IMR-90 (cell line): ENCODE measurements at regions not wholly inside any gene's neighbourhood (a gene's known extent, or its start where the extent isn't known, plus 50 kb on each side); places are given as distances from the start of the nearest gene placed in this dataset.

ENCODE experiments used
- ATAC-seq: fragments of 200-7000 bp; cut with Tn5 transposase; 2 replicates; pipeline ENCODE4 v1.9.1; 2020; ENCODE audit warnings: low read depth, mild to moderate bottlenecking, moderate library complexity
- BruUV-seq: library from RNA; stranded (reverse); fragments of 400-500 nt; replicated peaks from 2 replicates; lab custom pipeline; 2021; lab: Mats Ljungman, UMichigan
- CTCF ChIA-PET: fragments of 300-600 bp; formaldehyde crosslinking; extraction: SDS; loops from one replicate; lab custom pipeline; 2021; ENCODE audit warnings: antibody characterized with exemption; lab: Yijun Ruan, JAX
- POLR2A ChIA-PET: fragments of 300-600 bp; sonication (Branson Sonifier 250); formaldehyde crosslinking; loops from one replicate; lab custom pipeline; 2022; ENCODE audit warnings: antibody characterized with exemption; ENCODE audit not compliant: unreplicated experiment; lab: Charles Lee
- DNase-seq: peaks from one replicate; pipeline ENCODE4 v3.0.0; 2013
- H2AFZ ChIP-seq: replicated peaks from 2 replicates; pipeline ENCODE3; 2013; ENCODE audit warnings: low read length, mild to moderate bottlenecking; ENCODE audit not compliant: poor library complexity
- H2AK5ac ChIP-seq: 2 replicates; pipeline ENCODE4 v1.6.1; 2013; ENCODE audit warnings: low read depth, low read length, inconsistent platforms
- H2AK9ac ChIP-seq: replicated peaks from 2 replicates; pipeline ENCODE3; 2013; ENCODE audit warnings: mild to moderate bottlenecking, low read depth, low read length, moderate library complexity; ENCODE audit not compliant: poor library complexity
- H2BK120ac ChIP-seq: 2 replicates; pipeline ENCODE4 v1.6.1; 2013; ENCODE audit warnings: low read depth, low read length, inconsistent platforms
- H2BK15ac ChIP-seq: 3 replicates; pipeline ENCODE4 v1.6.1; 2013; ENCODE audit warnings: low read depth, low read length, inconsistent platforms
- H2BK20ac ChIP-seq: 2 replicates; pipeline ENCODE4 v1.6.1; 2013; ENCODE audit warnings: low read depth, mild to moderate bottlenecking, inconsistent platforms, low read length, moderate library complexity
- H2BK5ac ChIP-seq: 2 replicates; pipeline ENCODE4 v1.6.1; 2013; ENCODE audit warnings: mild to moderate bottlenecking, low read depth, low read length, inconsistent platforms; ENCODE audit not compliant: poor library complexity, severe bottlenecking
- H3K14ac ChIP-seq: replicated peaks from 2 replicates; pipeline ENCODE4 v1.6.1; 2013; ENCODE audit warnings: low read depth, low read length, inconsistent platforms
- H3K18ac ChIP-seq: 2 replicates; pipeline ENCODE4 v1.6.1; 2013; ENCODE audit warnings: low read depth, low read length, control low read depth
- H3K23ac ChIP-seq: 2 replicates; pipeline ENCODE4 v1.6.1; 2013; ENCODE audit warnings: low read depth, low read length, inconsistent platforms
- H3K27ac ChIP-seq: 2 replicates; pipeline ENCODE4 v1.5.1; 2013; ENCODE audit warnings: mild to moderate bottlenecking, control low read depth, low read length; ENCODE audit not compliant: insufficient read depth
- H3K27me3 ChIP-seq: 2 replicates; pipeline ENCODE4 v1.6.1; 2013; ENCODE audit warnings: low read length; ENCODE audit not compliant: control insufficient read depth, insufficient read depth
- H3K36me3 ChIP-seq: 2 replicates; pipeline ENCODE4 v1.6.1; 2013; ENCODE audit warnings: low read length, mixed read lengths; ENCODE audit not compliant: control insufficient read depth, insufficient read depth
- H3K4ac ChIP-seq: 2 replicates; pipeline ENCODE4 v1.6.1; 2013; ENCODE audit warnings: low read depth, low read length, inconsistent platforms
- H3K4me1 ChIP-seq: 2 replicates; pipeline ENCODE4 v1.6.1; 2013; ENCODE audit warnings: low read length, mixed read lengths; ENCODE audit not compliant: control insufficient read depth, insufficient read depth
- H3K4me2 ChIP-seq: 2 replicates; pipeline ENCODE4 v1.6.1; 2013; ENCODE audit warnings: low read depth, mild to moderate bottlenecking, control low read depth, low read length, moderate library complexity
- H3K4me3 ChIP-seq: 2 replicates; pipeline ENCODE4 v1.5.1; 2013; ENCODE audit warnings: low read depth, mild to moderate bottlenecking, control low read depth, low read length, moderate library complexity; ENCODE audit not compliant: insufficient read depth
- H3K56ac ChIP-seq: 2 replicates; pipeline ENCODE4 v1.6.1; 2013; ENCODE audit warnings: low read length, inconsistent platforms; ENCODE audit not compliant: insufficient read depth; ENCODE audit errors: extremely low read depth
- H3K79me1 ChIP-seq, 2 experiments: 2 replicates each; pipeline ENCODE4 v1.6.1; 2013; ENCODE audit warnings: low read length in 2 of 2, inconsistent platforms in 1 of 2, low read depth in 1 of 2
- H3K9ac ChIP-seq: 2 replicates; pipeline ENCODE4 v1.6.1; 2013; ENCODE audit warnings: low read depth, low read length, control low read depth
- H3K9me1 ChIP-seq: 2 replicates; pipeline ENCODE4 v1.6.1; 2013; ENCODE audit warnings: low read length, inconsistent platforms; ENCODE audit not compliant: insufficient read depth
- H3K9me3 ChIP-seq: 2 replicates; pipeline ENCODE4 v1.6.1; 2013; ENCODE audit warnings: low read length; ENCODE audit not compliant: control insufficient read depth, insufficient read depth
- H4K20me1 ChIP-seq: 2 replicates; pipeline ENCODE4 v1.6.1; 2013; ENCODE audit warnings: low read length, inconsistent platforms; ENCODE audit not compliant: insufficient read depth
- H4K5ac ChIP-seq: 2 replicates; pipeline ENCODE4 v1.6.1; 2013; ENCODE audit warnings: mild to moderate bottlenecking, low read depth, low read length, control low read depth
- H4K8ac ChIP-seq, 2 experiments: 2 replicates each; pipeline ENCODE4 v1.6.1; 2013; ENCODE audit warnings: low read depth in 2 of 2, low read length in 2 of 2, control low read depth in 1 of 2, inconsistent platforms in 1 of 2
- H4K91ac ChIP-seq: 2 replicates; pipeline ENCODE4 v1.6.1; 2013; ENCODE audit warnings: low read depth, low read length, inconsistent platforms; ENCODE audit not compliant: insufficient read depth
- MAFK ChIP-seq: IDR thresholded peaks from 2 replicates; pipeline ENCODE4 v1.6.1; 2012; ENCODE audit warnings: low read depth, low read length, improper control_type of control experiment
- RFX5 ChIP-seq: IDR thresholded peaks from 2 replicates; pipeline ENCODE4 v1.8.0; 2012; ENCODE audit warnings: low read depth, mild to moderate bottlenecking, low read length, moderate library complexity
- WGBS, 2 experiments: methylation state at CpG; one replicate each; pipeline versions ENCODE4 v1.1.5 to v1.1.7; 2013; ENCODE audit warnings: missing lambda C conversion rate in 2 of 2; ENCODE audit not compliant: insufficient read length in 1 of 2; ENCODE audit errors: extremely low coverage in 2 of 2; 5-methylcytosine and 5-hydroxymethylcytosine counted together
- dilution Hi-C: fragments of 300-500 bp; cut with HindIII; formaldehyde crosslinking; loops from one replicate; pipeline ENCODE4 v1.14.3; 2018; ENCODE audit warnings: low sequenced_read_pairs; ENCODE audit not compliant: unreplicated experiment
- in situ Hi-C: fragments of 300-500 bp; cut with MboI; formaldehyde crosslinking; loops from 3 replicates; pipeline ENCODE4 v1.14.3; 2019; ENCODE audit warnings: low sequenced_read_pairs, inconsistent platforms, mixed read lengths
- intact Hi-C: fragments of 100-400 bp; cut with micrococcal nuclease; formaldehyde crosslinking; loops from 2 replicates; pipeline ENCODE4 v1.10.0; 2022

DNA sequence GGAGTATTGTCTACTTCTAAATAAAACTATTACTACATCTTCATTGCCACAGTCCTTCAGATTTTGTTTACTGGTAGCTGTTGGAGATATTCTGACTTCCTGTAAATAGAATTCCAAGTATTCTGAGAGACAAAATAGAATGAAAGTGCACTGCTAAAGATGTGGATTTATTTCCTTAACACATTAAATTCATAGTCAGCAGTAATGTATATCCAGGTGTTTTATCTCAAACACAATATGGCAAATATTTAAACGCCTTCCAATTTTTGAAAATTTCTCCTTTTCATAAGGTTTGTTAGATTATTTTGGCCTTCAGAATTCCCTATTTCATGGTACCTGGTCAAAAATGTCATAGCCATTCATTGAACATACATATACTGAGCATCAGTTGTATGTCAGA is 84.3 kb upstream of the MEI4 start:
- POLR2A ChIA-PET: interaction anchor here (0.7 kb wide), 1 partner anchor 11 kb away, joined by 3 read pairs; no protein-coding TSS in a partner anchor
- in situ Hi-C loops: no loop called here
- no peak overlapping the region for H2BK15ac ChIP-seq

More for the DNA sequence above, 84.3 kb upstream of the MEI4 start:
- Histone ChIP-seq H2AK5ac (no peak overlapping the region), H3K9me1 (no peaks in the 10 kb centered on the region), H3K23ac (no peak overlapping the region), H2AFZ (no peak overlapping the region), H3K56ac (no peak overlapping the region), H3K9me3 (no peaks in the 10 kb centered on the region), H3K4me3 (no peak overlapping the region), H3K27me3 (no peaks in the 10 kb centered on the region), H3K18ac (no peak overlapping the region), H2BK120ac (no peak overlapping the region), H3K27ac (no peak overlapping the region), H4K91ac (no peak overlapping the region), H3K14ac (no peak overlapping the region), H3K9ac (no peak overlapping the region), H3K36me3 (no peaks in the 10 kb centered on the region), H3K4me2 (no peak overlapping the region), H4K20me1 (no peaks in the 10 kb centered on the region), H3K4me1 (no peaks in the 10 kb centered on the region), H2AK9ac (no peak overlapping the region), H4K5ac (no peak overlapping the region), H3K4ac (no peak overlapping the region), H2BK5ac (no peak overlapping the region), H2BK20ac (no peak overlapping the region), H3K79me1 (no peaks in the 10 kb centered on the region), H4K8ac (no peak overlapping the region)
- no CpG with 5 or more reads among the region's 1 CpG for WGBS, 2 experiments
- no peak for ATAC-seq
- CTCF ChIA-PET: no interaction called here
- TF ChIP-seq MAFK (peak; percentile 55; the same call in 1 of the 2 replicates), RFX5 (no peak)
- no peak for DNase-seq
- intact Hi-C loops: no loop called here
- no TSS peak for BruUV-seq
- dilution Hi-C loops: no loop called here
